K562 (cell line): ENCODE measurements at regions not wholly inside any gene's neighbourhood (a gene's known extent, or its start where the extent isn't known, plus 50 kb on each side); places are given as distances from the start of the nearest gene placed in this dataset.

Experiments used
- CBFA2T2 ChIP-seq: fragments of 450-650 bp; conservative IDR thresholded peaks from 2 replicates; pipeline ENCODE4 v1.6.1; 2017; ENCODE audit warnings: mild to moderate bottlenecking
- CBX3 ChIP-seq, 2 experiments: IDR thresholded peaks; 1 replicate in 1 of 2; 2 replicates in 1 of 2; pipeline ENCODE4 v1.6.1; 2012; ENCODE audit warnings: inconsistent platforms in 2 of 2, low read length in 2 of 2, borderline replicate concordance in 1 of 2, control low read depth in 1 of 2
- FOXJ3 ChIP-seq: sonication (generic); formaldehyde crosslinking; IDR thresholded peaks from 2 replicates; pipeline ENCODE4 v1.4.0; 2020; ENCODE audit warnings: mild to moderate bottlenecking, missing genetic modification reagents
- HDAC1 ChIP-seq, 2 experiments: fragments of 450-650 bp; IDR thresholded peaks; 2 replicates each; pipeline ENCODE4 v1.6.1; 2016 to 2017; ENCODE audit warnings: inconsistent platforms in 1 of 2, mild to moderate bottlenecking in 1 of 2, moderate library complexity in 1 of 2
- KHSRP ChIP-seq: fragments of 450-650 bp; IDR thresholded peaks from 2 replicates; pipeline ENCODE4 v1.6.1; 2017
- MECOM ChIP-seq: fragments of 250-450 bp; sonication (Bioruptor Pico); IDR thresholded peaks from 2 replicates; pipeline ENCODE4 v1.8.0; 2022; ENCODE audit warnings: inconsistent platforms
- NBN ChIP-seq: fragments of 450-650 bp; IDR thresholded peaks from 2 replicates; pipeline ENCODE4 v1.6.1; 2016; ENCODE audit warnings: low read depth, mild to moderate bottlenecking
- NUFIP1 ChIP-seq: fragments of 450-650 bp; IDR thresholded peaks from 2 replicates; pipeline ENCODE4 v1.6.1; 2018; ENCODE audit not compliant: partially characterized antibody
- POLR2AphosphoS5 ChIP-seq: IDR thresholded peaks from 2 replicates; pipeline ENCODE4 v1.6.1; 2011; ENCODE audit warnings: mild to moderate bottlenecking, low read depth, low read length, moderate library complexity; ENCODE audit not compliant: control insufficient read depth, insufficient read depth
- RCOR1 ChIP-seq, 2 experiments: IDR thresholded peaks; 2 replicates each; pipeline ENCODE4 v1.6.1; 2012; ENCODE audit warnings: low read depth in 2 of 2, low read length in 2 of 2, borderline replicate concordance in 1 of 2, improper control_type of control experiment in 1 of 2
- SIRT6 ChIP-seq: IDR thresholded peaks from one replicate; pipeline ENCODE4 v1.6.1; 2012; ENCODE audit warnings: low read depth, mild to moderate bottlenecking, control low read depth, inconsistent platforms, low read length, moderate library complexity
- SMAD4 ChIP-seq: fragments of 250-450 bp; sonication (Bioruptor Pico); conservative IDR thresholded peaks from 2 replicates; pipeline ENCODE4 v1.8.0; 2021; ENCODE audit warnings: inconsistent platforms, mild to moderate bottlenecking, moderate library complexity
- SRF ChIP-seq, 2 experiments: fragments of 250-450, 450-650 bp in 1 of 2; sonication (Bioruptor Pico) in 1 of 2; sonication (generic) in 1 of 2; formaldehyde crosslinking; IDR thresholded peaks; 2 replicates each; pipeline versions ENCODE4 v1.5.0 to v1.5.1; 2020 to 2022; ENCODE audit warnings: mild to moderate bottlenecking in 1 of 2, missing genetic modification reagents in 1 of 2
- TBL1XR1 ChIP-seq, 2 experiments: IDR thresholded peaks; 2 replicates each; pipeline ENCODE4 v1.6.1; 2012; ENCODE audit warnings: improper control_type of control experiment in 2 of 2, low read length in 2 of 2, mild to moderate bottlenecking in 1 of 2
- TRIM24 ChIP-seq, 2 experiments: fragments of 450-650 bp; IDR thresholded peaks; 2 replicates each; pipeline ENCODE4 v1.6.1; 2016
- ZNF212 ChIP-seq: fragments of 450-650 bp; formaldehyde crosslinking; IDR thresholded peaks from 2 replicates; pipeline ENCODE4 v1.4.0; 2020; ENCODE audit warnings: mild to moderate bottlenecking
- ZNF354B ChIP-seq: fragments of 250-450 bp; sonication (Bioruptor Pico); IDR thresholded peaks from 2 replicates; pipeline ENCODE4 v1.4.0; 2020
- ZNF384 ChIP-seq: IDR thresholded peaks from 2 replicates; pipeline ENCODE4 v1.6.1; 2012; ENCODE audit warnings: low read depth, low read length, improper control_type of control experiment
- ZNF507 ChIP-seq: conservative IDR thresholded peaks from 2 replicates; pipeline ENCODE4 v1.6.1; 2017; ENCODE audit warnings: missing genetic modification characterization, missing compliant biosample characterization
- TF ChIP-seq, protein P1 (sequence below), 2 experiments: fragments of 150-350 bp in 1 of 2; IDR thresholded peaks; 2 replicates each; pipeline ENCODE4 v1.6.1; 2012 to 2016; ENCODE audit warnings: low read depth in 2 of 2, low read length in 2 of 2, mild to moderate bottlenecking in 1 of 2, moderate library complexity in 1 of 2
- TF ChIP-seq, protein P2 (sequence below): sonication (generic); formaldehyde crosslinking; IDR thresholded peaks from 2 replicates; pipeline ENCODE4 v1.8.1; 2023; ENCODE audit warnings: mild to moderate bottlenecking, missing genetic modification reagents
- TF ChIP-seq, protein P3 (sequence below): fragments of 250-450 bp; sonication (Bioruptor Pico); IDR thresholded peaks from 2 replicates; pipeline ENCODE4 v1.8.0; 2021; ENCODE audit warnings: moderate library complexity, mild to moderate bottlenecking, inconsistent platforms
- TF ChIP-seq, protein P4 (sequence below), 2 experiments: fragments of 450-650 bp in 1 of 2; sonication (generic) in 1 of 2; formaldehyde crosslinking in 1 of 2; IDR thresholded peaks in 1 of 2; conservative IDR thresholded peaks in 1 of 2; 2 replicates each; pipeline versions ENCODE4 v1.6.1 to v1.8.1; 2016 to 2023; ENCODE audit warnings: mild to moderate bottlenecking in 2 of 2, moderate library complexity in 2 of 2, inconsistent platforms in 1 of 2, missing genetic modification reagents in 1 of 2

DNA sequence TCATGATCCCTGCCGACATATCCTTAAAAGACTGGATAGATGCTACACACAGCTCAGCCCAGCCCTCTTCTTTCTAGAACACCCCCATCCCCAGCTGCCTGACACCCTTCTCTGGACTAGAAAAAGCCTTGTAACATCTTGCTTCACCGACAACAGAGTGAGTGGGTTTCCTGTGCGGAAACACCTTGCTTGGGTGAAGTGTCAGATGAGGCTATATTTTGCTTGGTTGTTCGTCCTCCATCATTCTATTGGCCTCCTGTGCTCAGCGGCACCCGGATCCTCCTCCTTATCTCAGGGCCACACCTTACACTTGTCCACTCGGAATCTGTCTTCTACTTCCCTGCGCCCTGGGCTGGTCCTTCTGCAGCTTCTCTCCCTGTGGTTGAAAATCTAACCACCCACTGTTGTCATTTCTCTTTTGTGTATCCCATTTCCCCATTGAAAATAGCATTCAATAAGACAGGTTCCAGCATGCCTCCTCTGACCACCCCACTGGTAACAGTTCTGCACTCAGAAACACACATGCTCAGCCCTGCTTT is 101.3 kb upstream of the MLN start (continued):
- TF ChIP-seq, protein P1, sequence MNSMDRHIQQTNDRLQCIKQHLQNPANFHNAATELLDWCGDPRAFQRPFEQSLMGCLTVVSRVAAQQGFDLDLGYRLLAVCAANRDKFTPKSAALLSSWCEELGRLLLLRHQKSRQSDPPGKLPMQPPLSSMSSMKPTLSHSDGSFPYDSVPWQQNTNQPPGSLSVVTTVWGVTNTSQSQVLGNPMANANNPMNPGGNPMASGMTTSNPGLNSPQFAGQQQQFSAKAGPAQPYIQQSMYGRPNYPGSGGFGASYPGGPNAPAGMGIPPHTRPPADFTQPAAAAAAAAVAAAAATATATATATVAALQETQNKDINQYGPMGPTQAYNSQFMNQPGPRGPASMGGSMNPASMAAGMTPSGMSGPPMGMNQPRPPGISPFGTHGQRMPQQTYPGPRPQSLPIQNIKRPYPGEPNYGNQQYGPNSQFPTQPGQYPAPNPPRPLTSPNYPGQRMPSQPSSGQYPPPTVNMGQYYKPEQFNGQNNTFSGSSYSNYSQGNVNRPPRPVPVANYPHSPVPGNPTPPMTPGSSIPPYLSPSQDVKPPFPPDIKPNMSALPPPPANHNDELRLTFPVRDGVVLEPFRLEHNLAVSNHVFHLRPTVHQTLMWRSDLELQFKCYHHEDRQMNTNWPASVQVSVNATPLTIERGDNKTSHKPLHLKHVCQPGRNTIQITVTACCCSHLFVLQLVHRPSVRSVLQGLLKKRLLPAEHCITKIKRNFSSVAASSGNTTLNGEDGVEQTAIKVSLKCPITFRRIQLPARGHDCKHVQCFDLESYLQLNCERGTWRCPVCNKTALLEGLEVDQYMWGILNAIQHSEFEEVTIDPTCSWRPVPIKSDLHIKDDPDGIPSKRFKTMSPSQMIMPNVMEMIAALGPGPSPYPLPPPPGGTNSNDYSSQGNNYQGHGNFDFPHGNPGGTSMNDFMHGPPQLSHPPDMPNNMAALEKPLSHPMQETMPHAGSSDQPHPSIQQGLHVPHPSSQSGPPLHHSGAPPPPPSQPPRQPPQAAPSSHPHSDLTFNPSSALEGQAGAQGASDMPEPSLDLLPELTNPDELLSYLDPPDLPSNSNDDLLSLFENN (IDR thresholded peaks at IDR 0.05; ENCODE audit: low read depth in 2 of 2, low read length in 2 of 2) = 0 out of 4 replicates have a peak, but pooled peaks of 1 of the 2 experiments have one; percentile 53
- no peak for TF ChIP-seq NUFIP1
- TF ChIP-seq, protein P2, sequence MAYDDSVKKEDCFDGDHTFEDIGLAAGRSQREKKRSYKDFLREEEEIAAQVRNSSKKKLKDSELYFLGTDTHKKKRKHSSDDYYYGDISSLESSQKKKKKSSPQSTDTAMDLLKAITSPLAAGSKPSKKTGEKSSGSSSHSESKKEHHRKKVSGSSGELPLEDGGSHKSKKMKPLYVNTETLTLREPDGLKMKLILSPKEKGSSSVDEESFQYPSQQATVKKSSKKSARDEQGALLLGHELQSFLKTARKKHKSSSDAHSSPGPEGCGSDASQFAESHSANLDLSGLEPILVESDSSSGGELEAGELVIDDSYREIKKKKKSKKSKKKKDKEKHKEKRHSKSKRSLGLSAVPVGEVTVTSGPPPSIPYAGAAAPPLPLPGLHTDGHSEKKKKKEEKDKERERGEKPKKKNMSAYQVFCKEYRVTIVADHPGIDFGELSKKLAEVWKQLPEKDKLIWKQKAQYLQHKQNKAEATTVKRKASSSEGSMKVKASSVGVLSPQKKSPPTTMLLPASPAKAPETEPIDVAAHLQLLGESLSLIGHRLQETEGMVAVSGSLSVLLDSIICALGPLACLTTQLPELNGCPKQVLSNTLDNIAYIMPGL = no peak
- TF ChIP-seq ZNF384 = no peak
- TF ChIP-seq MECOM (CRISPR knock-in tag) = peak; percentile 59; the same call in 1 of the 2 replicates
- TF ChIP-seq FOXJ3 (CRISPR knock-in tag) = no peak
- TF ChIP-seq SRF (CRISPR knock-in tag; IDR thresholded peaks at IDR 0.05) = peak in 1 of 2 experiments; percentile 19; a peak in 1 of 4 replicates
- peak in 1 of 2 experiments; percentile 36; a peak in 1 of 4 replicates for TF ChIP-seq TBL1XR1 (IDR thresholded peaks at IDR 0.05; ENCODE audit: low read length in 2 of 2)
- TF ChIP-seq CBX3 (IDR thresholded peaks at IDR 0.05; ENCODE audit: borderline replicate concordance in 1 of 2, low read length in 2 of 2) = peak in 1 of 2 experiments; percentile 66; a peak in 1 of 3 replicates
- TF ChIP-seq, protein P3, sequence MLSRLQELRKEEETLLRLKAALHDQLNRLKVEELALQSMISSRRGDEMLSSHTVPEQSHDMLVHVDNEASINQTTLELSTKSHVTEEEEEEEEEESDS (CRISPR knock-in tag) = no peak
- TF ChIP-seq HDAC1 (IDR thresholded peaks at IDR 0.05) = peak in 1 of 2 experiments; percentile 88; a peak in 2 of 4 replicates
- TF ChIP-seq SIRT6 = no peak
- TF ChIP-seq KHSRP = no peak
- TF ChIP-seq NBN = peak; percentile 60; the same call in 1 of the 2 replicates
- TF ChIP-seq, protein P4, sequence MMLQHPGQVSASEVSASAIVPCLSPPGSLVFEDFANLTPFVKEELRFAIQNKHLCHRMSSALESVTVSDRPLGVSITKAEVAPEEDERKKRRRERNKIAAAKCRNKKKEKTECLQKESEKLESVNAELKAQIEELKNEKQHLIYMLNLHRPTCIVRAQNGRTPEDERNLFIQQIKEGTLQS (IDR thresholded peaks at IDR 0.05) = no peak
- TF ChIP-seq, protein P4 (CRISPR knock-in tag; conservative IDR thresholded peaks at IDR 0.05) = no peak
- peak; percentile 84 for TF ChIP-seq CBFA2T2
- no peak for TF ChIP-seq SMAD4
- no peak for TF ChIP-seq ZNF507 (tag)
- TF ChIP-seq TRIM24 (IDR thresholded peaks at IDR 0.05) = peak; percentile 39 to 67; a peak in 1 of 4 replicates
- TF ChIP-seq POLR2AphosphoS5 = peak; percentile 73
- TF ChIP-seq ZNF212 = no peak
- peak; percentile 76 to 99 for TF ChIP-seq RCOR1 (IDR thresholded peaks at IDR 0.05; ENCODE audit: borderline replicate concordance in 1 of 2, low read depth in 2 of 2, low read length in 2 of 2)
- no peak for TF ChIP-seq ZNF354B (CRISPR knock-in tag)
